ENCODE measurements at regions not wholly inside any gene's neighbourhood (a gene's known extent, or its start where the extent isn't known, plus 50 kb on each side); places are given as distances from the start of the nearest gene placed in this dataset.
"Not testable (repeated sequence)": the region's sequence is repeated elsewhere in the genome, so short reads cannot be mapped to it uniquely, and the experiment has no call there.

DNA sequence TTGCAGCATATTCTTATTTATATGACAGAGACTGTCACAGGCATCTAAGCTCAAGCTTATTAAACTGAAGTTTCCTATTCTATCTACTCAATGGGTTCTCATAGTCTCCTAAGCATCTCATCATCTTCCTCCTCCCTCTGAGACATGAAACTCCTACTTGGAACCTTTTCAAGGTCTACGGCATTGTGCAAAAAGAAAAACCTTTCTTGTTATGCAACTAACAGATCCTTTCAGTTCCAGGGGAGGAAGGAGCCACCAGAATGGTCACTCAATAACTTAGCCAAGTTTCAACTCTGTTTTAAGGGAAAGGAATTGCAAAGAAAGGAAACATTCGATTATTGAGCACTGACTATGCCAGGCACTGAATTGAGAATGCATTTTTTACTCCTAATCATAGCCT, 98.1 kb upstream of the RRN3 start:
- not testable (repeated sequence) for H3K27me3 ChIP-seq (ENCODE audit: control insufficient read depth, insufficient read depth, low read length); H3K36me3 ChIP-seq (ENCODE audit: control insufficient read depth, insufficient read depth, low read length); H3K9me3 ChIP-seq (ENCODE audit: control insufficient read depth, insufficient read depth, low read length); H3K4me1 ChIP-seq (ENCODE audit: control insufficient read depth, insufficient read depth, low read length); H3K4me3 ChIP-seq (ENCODE audit: low read depth, low read length); H3K9ac ChIP-seq (ENCODE audit: low read depth, low read length); H3K27ac ChIP-seq (ENCODE audit: low read depth, low read length)

DNA sequence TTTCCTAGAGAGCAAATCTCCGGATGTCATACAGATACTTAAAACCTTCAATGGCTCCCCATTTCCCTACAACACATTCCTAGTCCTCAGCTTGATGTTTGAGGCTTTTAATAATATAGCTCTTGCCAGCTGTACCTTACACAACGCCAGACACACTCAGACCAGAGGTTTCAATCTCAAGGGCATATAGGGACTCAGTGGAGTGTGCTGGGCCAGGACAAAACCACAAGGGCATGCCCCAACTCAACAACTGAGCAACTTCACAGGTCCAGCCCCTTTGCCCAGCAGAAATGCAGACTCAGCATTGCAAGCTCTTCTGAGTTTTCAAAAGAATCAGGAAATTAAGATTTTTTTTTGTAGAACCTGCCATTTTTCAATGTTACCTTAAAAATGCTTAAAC, 95.4 kb upstream of the RRN3 start:
- H3K4me1 ChIP-seq (ENCODE audit: control insufficient read depth, insufficient read depth, low read length); H3K27ac ChIP-seq (ENCODE audit: low read depth, low read length); H3K4me3 ChIP-seq (ENCODE audit: low read depth, low read length); H3K27me3 ChIP-seq (ENCODE audit: control insufficient read depth, insufficient read depth, low read length); H3K9me3 ChIP-seq (ENCODE audit: control insufficient read depth, insufficient read depth, low read length); H3K36me3 ChIP-seq (ENCODE audit: control insufficient read depth, insufficient read depth, low read length); H3K9ac ChIP-seq (ENCODE audit: low read depth, low read length): not testable (repeated sequence)

Measured in HUES48 (cell line).